HL-60/S4 treated with retinoic acid at 250 ng/mL for 4 days and 3 days (cell line): ENCODE measurements at regions not wholly inside any gene's neighbourhood (a gene's known extent, or its start where the extent isn't known, plus 50 kb on each side); places are given as distances from the start of the nearest gene placed in this dataset.

Experiments used
- in situ Hi-C: fragments of 300-500 bp; cut with MboI; formaldehyde crosslinking; loops from 2 replicates; pipeline ENCODE4 v1.7.0; 2022; ENCODE audit warnings: low sequenced_read_pairs

DNA sequence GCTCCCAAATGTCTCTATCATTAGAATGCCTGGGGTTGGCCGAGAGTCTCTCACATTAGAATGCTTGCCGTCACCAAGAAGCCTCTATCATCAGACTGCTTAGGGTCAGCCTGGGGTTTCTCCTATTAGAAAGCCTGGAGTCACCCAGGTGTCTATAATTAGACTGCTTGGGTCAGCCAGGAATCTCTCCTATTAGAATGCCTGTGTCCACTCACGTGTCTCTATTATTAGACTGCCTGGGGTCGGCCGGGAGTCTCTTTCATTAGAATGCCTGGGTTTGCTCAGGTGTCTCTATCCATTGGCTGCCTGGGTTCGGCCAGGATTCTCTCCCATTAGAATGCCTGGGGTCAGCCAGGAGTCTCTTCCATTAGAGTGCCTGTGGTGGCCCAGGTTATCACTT lies 1453.1 kb downstream of the UQCRFS1 start:
- in situ Hi-C loops = no loop called here

DNA sequence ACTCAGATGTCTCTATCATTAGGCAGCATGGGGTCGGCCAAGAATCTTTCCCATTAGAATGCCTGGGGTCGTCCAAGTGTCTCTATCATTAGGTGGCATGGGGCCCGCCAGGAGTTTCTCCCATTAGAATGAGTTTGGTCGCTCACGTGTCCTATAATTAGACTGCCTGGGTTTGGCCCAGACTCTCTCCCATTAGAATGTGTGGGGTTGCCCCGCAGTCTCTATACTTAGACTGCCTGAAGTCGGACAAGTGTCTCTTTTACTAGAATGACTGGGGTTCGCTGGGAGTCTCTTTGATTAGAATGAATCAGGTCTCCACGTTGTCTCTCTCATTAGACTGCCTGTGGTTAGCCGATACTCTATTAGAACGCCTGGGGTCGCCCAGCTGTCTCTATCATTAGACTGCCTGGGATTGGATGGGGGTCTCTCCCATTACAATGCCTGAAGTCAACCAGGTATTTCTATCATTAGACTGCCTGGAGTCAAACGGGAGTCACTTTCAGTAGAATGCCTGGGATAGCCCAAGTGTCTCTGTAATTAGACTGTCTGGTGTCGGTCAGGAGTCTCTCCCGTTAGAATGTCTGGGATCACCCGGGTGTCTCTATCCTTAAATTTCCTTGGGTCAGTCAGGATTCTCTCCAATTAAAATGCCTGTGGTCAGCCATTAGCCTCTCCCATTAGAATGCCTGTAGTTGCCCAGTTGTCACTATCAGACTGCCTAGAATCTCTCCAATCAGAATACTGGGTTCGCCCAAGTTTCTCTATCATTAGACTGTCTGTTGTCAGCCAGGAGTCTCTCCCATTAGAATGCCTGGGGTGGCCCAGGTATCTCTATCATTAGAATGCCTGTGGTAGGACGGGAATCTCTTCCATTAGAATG lies 1454.1 kb downstream of the UQCRFS1 start:
- in situ Hi-C loops = no loop called here

DNA sequence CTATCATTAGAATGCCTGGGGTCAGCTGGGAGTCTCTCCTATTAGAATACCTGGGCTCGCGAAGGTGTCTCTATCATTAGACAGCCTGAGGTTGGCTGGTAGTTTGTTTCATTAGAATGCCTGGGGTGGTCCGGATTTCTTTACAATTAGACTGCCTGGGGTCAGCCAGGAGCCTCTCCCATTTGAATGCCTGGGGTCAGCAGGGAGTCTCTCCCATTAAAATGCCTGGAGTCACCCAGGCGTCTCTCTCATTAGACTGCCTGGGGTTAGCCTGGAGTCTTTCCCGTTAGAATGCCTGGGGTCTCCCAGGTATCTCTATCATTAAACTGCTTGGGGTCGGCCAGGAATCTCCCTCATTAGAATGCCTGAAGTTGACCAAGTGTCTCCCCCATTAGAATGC lies 1458.3 kb downstream of the UQCRFS1 start:
- in situ Hi-C loops = no loop called here

DNA sequence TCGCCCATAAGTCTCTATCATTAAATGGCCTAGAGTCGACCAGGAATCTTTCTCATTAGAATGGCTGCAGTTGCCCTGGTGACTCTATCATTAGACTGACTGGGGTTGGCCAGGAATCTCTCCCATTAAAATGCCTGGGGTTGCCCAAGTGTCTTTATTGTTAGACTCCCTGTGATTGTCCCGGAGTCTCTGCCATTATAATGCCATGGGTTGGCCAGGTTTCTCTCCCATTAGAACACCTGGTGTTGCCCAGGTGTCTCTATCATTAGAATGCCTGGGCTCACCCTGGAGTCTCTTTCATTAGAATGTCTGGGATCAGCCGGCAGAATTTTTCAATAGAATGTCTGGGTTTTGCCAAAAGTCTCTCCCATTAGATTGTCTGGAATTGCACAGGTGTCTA lies 1459.3 kb downstream of the UQCRFS1 start:
- in situ Hi-C loops = no loop called here

DNA sequence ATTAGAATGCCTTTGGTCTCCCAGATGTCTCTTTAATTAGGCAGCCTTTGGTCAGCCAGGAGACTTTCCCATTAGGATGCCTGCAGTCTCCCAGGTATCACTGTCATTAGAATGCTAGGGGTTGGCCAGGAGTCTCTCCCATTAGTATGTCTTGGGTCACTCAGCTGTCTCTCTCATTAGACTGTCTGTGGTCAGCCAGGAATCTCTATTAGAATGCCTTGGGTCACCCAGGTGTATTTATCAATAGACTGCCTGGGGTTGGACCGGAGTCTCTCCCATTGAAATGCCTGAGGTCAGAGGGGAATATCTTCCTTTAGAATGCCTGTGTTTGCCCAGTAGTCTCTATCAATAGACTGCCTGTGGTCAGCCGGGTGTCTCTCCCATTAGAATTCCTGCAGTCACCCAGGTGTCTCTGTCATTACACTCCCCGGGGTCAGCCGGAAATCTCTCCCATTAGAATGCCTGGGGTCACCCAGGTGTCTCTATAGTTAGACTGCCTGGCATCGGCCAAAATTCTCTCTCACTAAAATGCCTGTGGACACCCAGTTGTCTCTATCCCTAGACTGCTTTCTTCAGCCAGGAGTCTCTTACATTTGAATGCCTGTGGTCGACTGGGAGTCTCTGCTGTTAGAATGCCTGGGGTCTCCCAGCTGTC lies 1460.3 kb downstream of the UQCRFS1 start:
- in situ Hi-C loops = no loop called here

DNA sequence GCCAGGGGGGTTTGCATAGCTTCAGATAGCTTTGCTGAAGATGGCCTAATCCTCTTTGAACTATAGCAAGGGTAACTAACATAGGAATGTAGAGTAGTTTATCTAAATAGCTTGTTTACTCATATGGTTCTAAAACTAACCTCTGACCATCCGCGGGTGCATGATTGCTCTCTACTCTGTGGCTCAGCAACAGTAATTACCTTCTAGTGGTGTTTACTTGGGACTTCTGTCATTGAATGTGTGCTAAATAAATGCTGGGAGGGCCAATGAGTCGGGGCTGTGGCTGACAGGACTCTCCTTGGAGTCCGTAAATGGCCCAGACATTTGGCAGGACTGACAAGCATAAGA lies 1461.9 kb downstream of the UQCRFS1 start:
- in situ Hi-C loops = no loop called here

DNA sequence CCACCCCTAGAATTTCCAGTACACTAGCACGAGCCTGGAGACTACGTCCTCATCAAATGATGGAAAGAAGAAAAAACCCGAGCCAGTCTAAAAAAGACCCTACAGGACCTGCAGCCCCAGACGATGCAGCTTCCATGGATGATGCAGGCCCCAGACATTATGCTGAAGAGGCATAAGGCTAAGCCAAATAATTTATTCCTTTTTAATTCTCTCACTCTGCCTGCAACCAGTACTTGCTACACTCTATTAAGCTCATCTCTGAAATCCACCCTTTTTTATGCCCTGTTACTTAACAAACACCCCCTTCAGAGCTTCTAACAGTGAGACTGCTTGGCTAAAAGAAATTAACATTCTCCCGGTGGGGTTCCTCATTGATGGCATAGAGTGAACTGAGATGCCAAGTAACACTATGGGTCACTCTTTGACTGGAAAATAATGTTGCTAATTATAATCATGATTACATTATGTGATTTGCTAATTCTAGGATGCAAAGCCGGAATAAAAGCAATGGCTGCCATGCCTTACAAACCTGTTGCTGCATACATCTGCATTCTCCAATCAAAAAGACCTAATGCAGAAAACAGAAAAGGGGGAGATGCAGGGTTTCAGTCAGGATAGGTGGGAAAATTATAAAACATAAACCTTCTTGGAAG lies 1462.4 kb downstream of the UQCRFS1 start:
- in situ Hi-C loops = no loop called here

DNA sequence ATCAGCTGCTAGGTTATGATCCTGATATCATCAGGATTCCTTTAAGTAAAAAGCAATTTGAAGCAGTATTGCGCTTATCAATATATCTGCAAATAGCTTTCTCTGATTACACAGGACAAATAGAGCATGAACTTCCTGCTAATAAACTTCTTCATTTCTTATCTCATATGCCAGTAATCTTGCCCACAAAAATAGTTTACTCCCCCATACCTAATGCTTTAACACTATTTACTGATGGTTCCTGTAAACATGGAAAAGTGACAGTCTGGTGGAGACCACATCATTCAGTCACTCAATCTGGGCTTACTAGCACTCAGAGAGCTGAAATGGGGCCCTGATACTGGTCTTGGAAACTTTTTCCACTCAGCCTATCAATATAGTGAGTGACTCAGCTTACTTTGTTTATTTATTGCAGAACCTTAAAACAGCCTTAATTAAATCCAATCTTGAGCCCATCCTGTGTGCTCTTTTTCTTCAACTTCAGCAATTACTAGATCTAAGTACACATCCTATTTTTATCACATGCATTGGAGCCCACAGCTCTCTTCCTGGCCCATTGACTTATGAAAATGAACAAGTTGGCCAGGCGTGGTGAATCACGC lies 1464.3 kb downstream of the UQCRFS1 start:
- in situ Hi-C loops = no loop called here

DNA sequence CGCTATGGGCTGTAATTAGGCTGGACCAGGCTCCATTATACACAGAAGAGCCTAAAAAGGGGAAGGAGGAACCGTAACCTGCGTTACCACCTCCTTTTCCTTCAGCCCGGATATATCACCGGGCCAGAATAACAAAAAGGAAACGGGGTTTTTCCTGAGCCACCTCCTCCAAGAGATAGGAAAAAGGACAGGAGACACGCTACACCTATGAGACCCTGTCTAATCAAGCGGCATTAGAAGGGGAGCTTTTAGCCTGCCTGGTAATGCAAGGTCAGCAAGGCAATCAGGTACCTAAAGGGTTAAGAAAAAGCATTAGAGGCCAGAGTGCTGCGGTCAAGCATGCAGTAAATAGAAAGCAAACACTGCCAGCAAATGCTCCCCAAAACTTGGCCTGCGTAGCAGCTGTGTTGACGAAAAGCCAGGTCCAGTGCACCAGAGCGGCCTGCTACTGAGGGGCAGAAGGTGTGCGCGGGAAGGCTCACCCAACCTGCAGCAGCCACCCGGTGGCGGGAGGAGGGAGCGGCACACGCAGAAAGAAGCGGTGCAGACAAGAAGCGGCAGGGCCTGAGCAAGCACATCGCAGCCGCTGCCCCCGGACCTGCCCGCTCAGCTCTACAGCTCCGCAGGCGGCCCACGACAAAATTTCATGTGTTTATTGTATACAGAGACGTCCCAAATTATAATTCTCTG lies 1466.1 kb downstream of the UQCRFS1 start:
- in situ Hi-C loops = no loop called here

DNA sequence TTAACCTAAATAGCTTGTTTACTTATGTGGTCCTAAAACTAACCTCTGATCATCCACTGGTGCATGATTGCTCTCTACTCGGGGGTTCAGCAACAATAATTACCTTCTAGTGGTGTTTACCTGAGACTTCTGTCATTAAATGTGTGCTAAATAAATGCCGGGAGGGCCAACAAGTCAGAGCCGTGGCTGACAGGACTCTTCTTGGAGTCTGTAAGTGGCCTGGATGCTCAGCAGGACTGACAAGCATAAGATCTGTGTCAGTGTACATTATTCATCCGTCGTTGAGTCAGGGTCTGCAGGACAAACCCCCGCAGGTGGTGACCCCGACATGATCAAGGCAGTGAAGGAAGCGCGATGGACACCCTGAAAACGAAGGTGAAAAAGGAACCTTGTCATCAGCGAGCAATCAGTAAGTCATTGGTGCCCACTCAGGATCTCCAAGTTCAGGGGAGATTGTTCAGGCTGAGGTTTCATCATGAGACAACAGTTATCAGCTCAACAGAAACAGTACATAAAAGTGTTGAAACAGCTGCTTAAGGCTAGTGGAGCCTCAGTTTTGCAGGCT lies 1466.9 kb downstream of the UQCRFS1 start:
- in situ Hi-C loops = no loop called here

DNA sequence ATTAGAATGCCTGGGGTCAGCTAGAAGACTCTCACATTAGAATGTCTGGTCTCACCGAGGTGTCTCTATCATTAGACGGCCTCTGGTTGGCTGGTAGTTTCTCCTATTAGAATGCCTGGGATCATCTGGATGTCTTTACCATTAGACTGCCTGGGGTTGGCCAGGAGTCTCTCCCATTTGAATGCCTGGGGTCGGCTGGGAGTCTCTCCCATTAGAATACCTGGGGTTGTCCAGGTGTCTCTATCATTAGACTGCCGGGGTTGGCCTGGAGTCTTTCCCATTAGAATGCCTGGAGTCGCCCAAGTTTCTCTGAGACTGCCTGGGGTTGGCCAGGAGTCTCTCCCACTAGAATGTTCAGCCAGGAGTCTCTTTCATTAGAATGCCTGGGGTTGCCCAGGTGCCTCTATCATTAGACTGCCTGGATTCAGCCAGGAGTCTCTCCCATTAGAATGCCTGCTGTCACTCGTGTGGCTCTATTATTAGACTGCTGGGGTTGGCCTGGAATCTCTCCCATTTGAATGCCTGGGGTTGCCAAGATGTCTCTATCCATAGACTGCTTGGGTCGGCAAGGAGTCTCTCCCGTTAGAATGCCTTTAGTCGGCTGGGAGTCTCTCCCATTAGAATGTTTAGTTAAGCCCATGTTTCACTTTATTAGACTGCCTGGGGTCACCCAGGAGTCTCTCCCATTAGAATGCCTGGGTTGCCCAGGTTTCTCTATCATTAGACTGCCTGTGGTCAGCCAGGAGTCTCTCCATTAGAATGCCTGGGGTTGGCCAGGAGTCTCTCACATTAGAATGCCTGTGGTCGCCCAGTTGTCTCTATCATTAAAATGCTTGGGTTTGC lies 1467.8 kb downstream of the UQCRFS1 start:
- in situ Hi-C loops = no loop called here

DNA sequence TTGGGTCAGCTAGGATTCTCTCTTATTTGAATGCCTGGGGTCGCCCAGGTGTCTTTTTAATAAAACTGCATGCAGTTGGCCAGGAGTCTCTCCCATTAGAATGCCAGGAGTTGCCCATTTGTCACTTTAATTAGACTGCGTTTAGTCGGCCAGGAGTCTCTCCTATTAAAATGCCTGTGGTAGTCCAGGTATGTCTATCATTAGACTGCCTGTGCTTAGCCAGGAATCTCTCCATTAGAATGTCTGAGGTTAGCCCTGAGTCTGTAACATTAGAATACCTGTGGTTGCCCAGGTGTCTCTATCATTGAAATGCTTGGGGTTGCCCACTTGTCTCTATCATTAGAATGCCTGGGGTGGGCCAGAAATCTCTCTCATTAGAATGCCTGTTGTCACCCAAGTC lies 1470.9 kb downstream of the UQCRFS1 start:
- in situ Hi-C loops = no loop called here

DNA sequence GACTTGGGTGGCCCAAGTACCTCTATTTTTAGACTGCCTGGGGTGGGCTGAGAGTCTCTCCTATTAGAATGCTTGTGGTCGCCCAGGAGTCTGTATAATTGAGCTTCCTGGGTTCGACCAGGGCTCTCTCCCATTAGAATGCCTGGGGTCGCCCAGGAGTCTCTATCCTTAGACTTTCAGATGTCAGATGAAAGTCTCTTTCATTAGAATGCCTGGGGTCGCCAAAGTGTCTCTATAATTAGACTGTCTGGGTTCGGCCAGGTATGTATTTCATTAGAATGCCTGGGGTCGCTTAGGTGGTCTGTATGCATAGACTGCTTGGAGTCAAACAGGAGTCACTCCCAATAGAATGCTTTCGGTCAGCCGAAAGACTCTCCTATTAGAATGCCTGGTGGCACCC lies 1471.7 kb downstream of the UQCRFS1 start:
- in situ Hi-C loops = no loop called here

DNA sequence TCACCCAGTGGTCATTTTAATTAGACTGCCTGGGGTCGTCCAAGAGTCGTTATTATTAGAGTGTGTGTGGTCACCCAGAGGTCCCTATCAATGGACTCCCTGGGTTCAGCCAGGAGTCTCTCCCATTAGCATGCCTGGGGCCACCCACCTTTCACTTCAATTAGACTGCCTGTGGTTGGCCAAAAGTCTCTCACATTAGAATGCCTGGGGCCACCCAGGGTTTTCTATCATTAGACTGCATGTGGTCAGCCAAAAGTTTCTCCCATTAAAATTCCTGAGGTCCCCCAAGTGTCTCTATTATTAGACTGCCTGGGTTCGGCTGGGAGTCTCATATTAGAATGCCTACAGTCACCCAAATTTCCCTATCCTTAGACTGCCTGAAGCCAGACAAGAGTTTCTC lies 1472.6 kb downstream of the UQCRFS1 start:
- in situ Hi-C loops = no loop called here

DNA sequence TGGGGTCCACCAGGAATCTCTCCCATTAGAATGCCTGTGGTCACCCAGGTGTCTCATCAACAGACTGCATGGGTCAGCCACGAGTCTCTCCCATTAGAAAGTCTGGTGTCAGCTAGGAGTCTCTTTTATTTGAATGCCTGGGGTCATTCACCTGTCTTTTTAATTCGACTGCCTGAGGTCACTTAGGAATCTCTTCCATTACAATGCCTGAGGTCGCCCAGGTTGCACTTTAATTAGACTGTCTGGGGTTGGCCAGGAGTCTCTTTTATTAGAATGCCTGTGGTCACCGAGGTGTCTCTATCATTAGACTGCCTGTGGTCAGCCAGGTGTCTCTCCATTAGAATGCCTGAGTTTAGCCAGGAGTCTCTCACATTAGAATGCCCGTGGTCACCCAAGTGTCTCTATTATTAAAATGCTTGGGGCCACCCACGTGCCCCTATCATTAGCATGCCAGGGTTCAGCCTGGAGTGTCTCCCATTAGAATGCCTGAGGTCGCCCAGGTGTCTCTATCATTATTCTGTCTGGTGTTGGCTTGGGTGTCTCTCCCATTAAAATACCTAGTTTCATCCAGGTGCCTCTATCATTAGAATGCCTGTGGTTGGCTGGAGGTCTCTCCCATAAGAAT lies 1474.3 kb downstream of the UQCRFS1 start:
- in situ Hi-C loops = no loop called here

DNA sequence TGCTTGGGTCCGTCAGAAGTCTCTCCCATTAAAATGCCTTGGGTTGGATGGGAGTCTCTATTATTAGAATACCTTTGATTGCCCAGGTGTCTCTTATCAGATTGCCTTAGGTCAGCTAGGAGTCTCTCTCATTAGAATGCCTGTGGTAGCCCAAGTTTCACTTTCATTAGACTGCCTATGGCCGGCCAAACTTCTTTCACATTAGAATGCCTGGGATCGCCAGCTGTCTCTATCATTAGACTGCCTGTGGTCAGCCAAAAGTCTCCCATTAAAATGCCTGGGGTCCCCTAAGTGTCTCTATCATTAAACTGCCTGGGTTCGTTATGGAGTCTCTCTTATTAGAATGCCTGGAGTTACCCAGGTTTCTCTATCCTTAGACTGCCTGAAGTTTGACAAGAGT lies 1476.7 kb downstream of the UQCRFS1 start:
- in situ Hi-C loops = no loop called here

DNA sequence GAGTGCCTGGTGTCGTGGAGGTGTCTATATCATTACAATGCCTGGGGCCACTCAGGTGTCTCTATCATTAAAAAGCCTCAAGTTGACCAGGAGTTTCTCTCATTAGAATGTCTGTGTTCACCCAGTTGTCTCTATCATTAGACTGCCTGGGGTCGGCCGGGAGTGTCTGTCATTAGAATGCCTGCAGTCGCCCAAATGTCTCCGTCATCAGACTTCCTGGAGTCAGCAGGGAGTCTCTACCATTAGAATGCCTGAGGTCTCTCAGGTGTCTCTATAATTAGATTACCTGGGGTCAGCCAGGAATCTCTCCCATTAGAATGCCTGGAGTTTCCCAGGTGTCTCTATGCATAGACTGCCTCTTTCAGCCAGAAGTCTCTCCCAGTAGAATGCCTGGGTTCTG lies 1477.6 kb downstream of the UQCRFS1 start:
- in situ Hi-C loops = no loop called here

DNA sequence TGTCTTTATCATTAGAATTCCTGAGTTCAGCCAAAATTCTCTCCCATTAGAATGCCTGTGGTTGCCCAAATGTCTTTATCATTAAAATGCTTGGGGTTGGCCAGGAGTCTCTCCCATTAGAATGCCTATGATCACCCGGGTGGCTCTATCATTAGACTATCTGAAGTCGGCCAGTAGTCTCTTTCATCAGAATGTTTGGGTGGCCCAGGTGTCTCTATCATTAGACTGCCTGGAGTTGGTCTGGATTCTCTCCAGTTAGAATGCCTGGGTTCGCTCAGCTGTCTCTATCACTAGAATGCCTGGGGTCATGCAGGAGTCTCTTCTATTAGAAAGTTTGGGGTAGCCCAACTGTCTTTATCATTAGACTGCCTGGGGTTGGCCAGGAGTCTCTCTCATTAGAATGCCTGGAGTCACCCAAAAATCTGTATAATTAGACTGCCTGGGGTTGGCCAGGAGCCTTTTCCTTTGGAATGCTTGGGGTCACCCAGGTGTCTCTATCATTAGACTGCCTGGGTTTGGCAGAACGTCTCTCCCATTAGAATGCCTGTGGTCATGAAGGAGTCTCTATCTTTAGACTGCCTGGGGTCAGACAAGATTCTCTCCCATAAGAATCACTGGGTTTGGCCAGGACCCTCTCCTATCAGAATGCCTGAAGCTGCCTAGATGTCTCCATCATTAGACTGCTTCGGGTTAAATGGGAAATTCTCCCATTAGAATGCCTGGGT lies 1478.3 kb downstream of the UQCRFS1 start:
- in situ Hi-C loops = no loop called here
